GM11168 (cell line): ENCODE measurements at regions not wholly inside any gene's neighbourhood (a gene's known extent, or its start where the extent isn't known, plus 50 kb on each side); places are given as distances from the start of the nearest gene placed in this dataset.
"Not testable (repeated sequence)": the region's sequence is repeated elsewhere in the genome, so short reads cannot be mapped to it uniquely, and the experiment has no call there.

Source experiments
- in situ Hi-C: fragments of 300-500 bp; cut with MboI; formaldehyde crosslinking; loops from one replicate; pipeline ENCODE4 v1.12.0; 2022; ENCODE audit warnings: low sequenced_read_pairs; ENCODE audit not compliant: unreplicated experiment

DNA sequence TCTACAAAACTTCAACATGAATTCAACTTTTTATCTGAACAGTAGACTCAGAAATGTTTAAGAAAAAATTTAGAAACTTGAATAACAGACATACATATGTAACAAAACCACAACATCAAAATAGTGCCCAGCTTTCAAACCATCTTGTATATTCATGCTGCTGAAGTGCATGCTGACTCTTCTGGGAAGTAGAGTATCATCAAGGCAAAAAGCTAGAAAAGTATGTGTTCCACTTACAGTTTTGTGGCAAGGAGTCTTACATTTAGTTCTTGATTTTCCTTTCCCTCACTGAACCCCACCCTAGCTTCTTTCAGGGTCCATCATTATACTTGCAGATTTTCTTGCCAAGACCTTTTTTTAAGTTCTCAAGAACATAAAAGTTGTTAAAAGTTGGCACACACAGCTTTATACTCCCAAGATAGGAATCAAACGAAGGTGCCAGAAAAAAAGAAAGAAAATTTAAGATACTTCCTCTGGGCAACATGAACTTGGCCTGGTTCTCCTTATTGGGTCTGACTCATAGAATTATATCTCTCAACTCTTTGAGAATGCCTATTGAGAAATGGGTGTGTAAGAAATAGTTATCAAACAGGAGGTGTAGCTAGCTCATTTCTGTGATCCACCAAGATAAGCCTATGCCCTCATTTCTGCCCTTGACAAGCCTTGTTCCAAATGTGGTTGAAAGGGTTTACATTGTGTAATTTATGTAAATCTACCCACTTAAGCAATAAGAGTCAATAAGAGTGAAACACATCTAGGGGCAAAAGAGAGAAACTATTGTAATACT lies 667.6 kb upstream of the ACVR2A start:
- in situ Hi-C loops, result no loop called here

DNA sequence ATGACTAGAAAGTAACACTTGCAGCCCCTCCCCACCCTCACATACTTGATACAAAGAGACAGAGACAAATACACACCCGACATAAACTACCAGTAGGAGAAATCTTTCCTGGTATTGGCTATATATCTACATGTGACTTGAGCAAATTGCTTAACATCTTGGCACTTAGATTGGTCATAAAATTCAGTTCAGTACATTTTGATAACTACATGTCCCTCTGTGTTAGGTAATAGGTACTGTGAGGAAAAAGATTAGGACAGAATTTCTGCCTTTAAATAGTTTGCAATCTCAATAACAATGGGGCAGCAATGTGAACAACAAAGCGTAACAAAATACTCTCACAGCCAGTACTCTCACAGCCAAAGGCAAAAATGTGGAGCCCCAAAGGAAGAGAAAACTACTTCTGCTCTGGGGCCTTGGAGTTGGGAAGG lies 670.0 kb upstream of the ACVR2A start:
- in situ Hi-C loops, result no loop called here

DNA sequence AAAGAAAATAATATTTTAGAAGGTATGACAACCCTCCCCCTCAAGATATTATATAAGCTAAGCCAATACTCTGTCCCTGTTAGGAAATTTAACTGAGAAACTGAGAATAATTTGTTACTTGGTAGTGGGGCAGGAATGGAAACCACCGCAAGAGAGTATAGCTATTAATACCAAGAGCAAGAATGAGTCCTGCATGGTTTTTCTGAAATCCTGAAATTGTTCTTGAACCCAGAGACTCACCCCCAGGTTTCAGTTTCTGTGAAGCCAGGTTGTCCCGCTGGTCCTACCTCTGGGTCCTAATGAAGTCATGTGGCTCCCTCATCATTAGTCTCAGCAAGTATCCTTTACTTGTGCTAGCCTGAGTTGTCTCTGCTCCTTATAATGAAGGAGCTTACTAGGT lies 671.0 kb upstream of the ACVR2A start:
- in situ Hi-C loops, result no loop called here

DNA sequence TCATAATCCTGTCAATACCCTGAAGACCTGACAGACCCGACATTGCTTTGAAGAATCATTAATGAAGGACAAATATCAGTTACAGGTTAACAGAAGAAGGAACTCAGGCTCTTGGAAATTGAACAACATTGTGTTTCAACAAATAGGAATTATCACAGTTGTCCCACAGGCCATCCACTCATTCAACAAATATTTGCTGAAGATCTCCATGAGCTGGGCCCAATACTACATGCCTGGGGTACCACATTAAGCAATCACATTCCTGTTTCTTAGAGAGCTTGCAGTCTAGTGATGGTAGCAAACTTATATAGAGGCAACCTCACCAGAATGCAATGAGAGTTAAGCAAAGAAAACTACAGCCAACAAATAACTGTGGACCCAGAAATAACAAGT lies 671.6 kb upstream of the ACVR2A start:
- in situ Hi-C loops, result no loop called here

DNA sequence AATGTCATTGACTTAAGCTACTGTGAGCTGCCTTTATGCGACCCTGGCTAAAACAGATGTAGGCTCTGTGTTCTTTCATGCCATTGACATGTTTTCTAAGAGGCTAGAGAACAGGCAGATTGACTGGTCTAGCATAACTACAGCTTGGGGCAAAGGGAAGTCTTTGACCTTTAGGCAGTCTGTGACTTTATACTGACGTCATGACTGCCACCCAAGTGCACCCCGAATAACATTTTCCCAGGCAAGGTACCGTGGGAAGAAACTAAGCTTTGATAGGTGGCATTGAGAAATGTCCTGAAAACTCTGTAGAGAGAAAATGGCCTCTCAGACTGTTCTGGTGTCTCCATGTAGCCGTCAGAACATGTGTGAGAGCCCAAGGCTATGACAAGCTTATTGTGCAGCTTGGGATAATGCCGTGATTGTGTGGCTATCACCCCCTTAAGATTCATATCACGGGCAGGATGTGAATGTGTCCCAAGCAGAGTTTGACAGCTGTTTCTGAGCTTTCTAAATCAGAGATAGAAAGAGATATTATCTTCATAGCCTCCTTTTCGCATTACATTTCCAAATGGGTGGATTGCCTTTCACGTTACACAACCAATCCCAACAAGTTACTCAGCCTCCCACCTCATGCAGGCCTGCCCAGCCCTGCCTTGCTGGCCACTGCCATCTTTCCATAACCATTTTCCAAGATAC lies 672.2 kb upstream of the ACVR2A start:
- in situ Hi-C loops, result no loop called here

DNA sequence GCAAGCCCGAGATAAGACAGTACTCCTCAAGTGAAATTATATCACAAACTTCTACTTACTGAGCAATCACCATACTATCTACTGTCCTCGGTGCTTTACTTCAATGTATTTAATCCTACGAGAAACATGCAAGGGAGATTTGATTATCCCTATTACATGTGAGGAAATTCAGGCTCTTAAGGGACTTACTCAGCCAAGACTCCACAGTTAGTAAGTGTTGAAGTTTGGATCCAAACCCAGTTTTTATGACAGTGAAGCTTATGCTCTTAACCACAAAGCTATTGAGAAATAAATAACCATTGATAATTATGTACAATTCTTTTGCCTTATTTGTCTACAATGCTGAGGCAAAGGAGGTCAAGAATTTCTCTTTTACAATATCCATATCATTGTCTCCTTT lies 672.9 kb upstream of the ACVR2A start:
- in situ Hi-C loops, result no loop called here

DNA sequence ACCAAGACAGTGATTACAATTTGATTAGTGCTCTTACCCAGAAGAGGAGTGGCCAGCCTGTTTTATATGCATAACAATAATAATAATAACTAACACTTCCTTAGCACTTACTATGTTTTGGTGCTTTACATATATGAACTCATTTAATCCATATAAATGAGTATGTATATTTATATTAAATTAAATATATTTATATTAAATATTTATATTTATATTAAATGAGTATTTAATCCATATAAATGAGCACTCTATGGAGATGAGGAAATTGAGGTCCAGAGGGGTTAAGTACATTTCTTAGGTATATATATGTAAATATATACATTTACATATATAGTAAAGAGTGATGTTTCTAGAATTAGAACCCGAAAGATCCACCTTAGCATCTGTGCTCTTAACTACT lies 673.9 kb upstream of the ACVR2A start:
- in situ Hi-C loops, result no loop called here

DNA sequence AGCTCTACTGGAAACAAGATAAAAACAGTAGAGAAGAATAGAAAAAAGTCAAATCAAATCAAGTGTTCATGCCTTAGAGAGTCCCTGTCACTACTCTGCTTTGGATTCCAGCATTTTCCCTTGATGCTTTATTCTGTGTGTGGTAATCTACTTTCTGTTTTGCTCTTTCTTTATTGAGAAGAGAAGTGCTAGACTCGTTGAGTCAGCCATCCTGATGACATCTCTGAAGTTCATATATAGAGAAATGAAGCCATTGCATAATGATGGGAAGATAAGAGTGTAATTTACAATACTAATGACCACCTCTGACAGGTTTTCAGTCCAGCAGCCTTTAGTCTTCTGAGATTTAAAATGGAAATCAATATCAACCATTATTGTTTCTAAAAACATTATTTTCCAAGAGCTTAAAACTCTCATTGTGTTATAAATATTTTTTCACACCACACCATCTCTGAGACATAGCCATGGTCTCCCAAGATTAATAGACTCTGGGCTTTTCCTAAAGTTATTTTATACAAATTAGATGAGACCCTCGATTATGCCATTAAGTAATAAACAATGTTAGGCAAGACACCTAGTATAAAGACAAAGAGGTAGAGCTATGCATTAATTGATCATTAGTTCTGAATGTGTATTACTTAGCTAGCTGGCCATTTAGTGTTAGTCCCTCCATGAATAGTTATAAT lies 679.0 kb upstream of the ACVR2A start:
- in situ Hi-C loops, result no loop called here

DNA sequence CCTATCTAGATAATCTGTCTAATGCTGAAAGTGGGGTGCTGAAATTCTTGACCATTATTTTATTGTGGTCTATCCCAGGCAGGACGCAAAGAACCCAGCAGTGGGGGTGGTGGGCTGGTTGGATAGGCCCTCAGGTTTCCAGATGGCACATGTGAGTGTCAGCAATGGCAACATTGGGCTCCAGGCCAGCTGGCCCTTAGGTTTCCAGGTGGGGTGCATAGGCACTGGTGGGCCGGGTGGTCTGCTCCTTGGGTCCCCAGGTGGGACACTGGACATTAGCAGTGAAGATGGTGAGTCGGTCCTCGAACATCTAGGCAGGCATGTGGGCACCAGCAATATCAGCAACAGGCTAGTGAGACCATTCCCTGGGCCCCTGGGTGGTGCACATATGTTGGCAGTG lies 680.3 kb upstream of the ACVR2A start:
- in situ Hi-C loops, result no loop called here

DNA sequence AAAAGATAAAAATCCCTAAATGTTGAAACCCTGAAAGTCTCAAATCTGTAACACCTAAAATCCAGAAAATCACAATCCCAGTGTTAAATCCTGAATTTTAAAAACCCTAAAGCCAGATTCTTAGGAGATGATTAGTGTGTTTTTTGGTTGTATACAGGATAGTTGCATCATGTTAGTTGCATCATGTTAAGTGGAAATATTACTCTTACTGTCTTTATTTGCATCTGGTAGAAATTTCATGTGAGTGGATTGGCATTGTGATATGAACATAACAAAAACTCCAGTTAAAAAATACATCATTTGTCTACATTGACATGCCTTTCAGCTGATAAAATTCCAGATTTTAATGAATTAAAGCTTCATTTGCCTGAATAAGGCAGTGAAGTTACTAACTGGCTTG lies 683.1 kb upstream of the ACVR2A start:
- in situ Hi-C loops, result no loop called here

DNA sequence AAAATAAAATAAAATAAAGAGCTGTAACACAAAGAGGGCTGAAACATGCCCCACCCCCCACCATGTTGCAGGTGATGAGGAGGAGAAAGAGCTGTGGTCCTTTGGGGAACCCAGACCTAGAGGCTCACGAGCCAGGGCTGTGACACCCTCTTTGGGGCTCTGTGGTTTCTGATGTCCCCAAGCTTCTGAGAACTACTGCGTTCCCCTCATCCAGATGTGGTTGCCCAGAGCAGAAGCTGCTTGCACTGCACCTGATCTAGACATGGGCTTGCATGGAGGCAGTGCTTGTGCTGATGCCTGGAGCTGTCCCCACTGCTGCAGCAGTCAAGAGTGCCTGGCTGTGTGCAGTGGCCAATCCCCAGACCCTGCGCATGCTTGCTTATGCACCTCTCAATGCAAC lies 687.9 kb upstream of the ACVR2A start:
- in situ Hi-C loops, result no loop called here

DNA sequence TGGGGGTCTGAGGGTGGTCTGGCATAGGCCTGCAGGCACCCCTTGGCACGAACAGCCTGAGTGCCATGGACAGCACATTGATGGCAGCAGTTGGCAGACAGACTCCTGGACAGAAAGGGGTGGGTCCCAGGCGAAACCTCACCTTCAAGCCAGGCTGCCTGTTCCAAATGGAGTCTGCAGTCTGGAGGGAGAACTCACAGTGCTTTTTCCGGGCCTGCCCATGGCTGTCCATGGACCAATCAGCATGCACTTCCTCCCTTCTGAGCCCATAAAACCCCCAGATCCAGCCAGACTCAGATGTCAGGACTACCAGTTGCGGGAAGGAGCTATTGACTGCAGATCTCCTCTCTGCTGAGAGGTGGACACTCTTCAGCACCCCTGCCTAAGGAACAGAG lies 694.6 kb upstream of the ACVR2A start:
- in situ Hi-C loops, result no loop called here

DNA sequence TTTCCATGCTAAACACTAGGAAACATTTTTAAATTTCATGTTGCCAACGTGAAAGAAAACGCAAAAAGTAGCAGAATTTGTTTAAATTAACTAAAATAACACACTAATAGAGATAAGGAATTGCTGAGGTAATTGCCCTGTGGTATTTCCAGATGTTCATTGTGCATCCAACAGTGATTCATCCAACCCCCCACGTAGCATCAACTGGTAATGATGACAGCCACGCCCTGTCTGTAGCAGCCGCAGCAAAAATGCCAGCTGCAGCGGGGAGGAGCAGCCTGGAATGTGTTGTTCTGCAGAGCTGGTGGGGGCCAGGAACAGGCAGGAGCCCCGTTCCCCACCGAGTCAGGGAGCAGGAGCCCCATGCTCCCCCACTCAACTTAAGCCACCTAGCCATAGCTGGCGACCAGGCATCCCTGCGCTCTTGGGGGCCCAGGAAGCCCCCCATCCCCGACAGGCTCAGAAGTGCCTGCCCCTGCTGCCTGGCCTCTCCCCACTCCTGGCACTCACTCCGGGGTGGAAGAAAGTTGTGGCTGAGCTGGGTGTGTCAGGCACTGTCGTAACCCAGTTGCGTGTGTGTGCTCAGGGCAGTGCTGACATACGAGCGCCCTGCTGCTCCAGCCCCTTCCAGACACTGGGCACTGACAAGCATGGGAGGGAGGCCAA lies 695.1 kb upstream of the ACVR2A start:
- in situ Hi-C loops, result no loop called here

DNA sequence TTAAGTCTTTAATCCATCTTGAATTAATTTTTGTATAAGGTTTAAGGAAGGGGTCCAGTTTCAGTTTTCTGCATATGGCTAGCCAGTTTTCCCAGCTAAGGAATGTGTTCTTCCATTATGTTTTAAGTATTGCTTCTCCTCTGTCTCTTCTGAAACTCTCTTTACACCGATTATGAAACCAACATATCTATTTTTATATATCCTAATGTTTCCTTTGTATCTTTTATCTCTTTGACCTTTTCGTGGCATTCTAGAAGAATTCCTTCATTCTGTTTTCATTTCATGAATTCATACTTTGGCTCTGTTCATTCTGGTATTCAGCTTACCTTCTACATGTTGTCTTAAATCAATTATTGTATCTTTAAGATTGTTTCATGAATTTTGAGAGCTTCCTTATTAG lies 697.0 kb upstream of the ACVR2A start:
- in situ Hi-C loops, result no loop called here

DNA sequence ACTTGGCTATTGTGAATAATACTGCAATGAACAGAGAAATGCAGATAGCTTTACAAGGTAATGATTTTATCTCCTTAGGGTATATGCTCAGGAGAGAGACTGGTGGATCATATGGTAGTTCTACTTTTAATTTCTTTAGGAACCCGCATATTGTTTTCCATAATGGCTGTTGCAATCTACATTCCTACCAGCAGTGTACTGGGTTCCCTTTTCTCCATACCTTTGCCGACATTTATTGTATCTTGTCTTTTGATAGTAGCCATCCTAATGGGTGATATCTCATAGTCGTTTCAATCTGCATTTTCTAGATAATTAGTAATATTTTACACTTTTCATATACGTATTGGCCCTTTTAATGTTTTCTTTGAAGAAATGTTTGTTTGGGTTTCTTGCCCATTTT lies 702.9 kb upstream of the ACVR2A start:
- in situ Hi-C loops, result no loop called here

DNA sequence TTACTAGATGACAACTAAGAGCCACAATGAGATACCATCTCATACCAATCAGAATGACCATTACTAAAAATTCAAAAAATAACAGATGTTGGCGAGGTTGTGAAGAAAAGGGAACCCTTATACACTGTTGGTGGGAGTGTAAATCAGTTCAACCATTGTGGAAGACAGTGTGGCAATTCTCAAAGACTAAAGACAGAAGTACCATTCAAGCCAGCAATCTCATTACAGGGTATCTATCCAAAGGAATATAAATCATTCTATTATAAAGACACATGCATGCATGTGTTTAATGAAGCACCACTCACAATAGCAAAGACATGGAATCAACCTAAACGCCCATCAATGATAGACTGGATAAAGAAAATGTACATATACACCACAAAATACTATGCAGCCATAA lies 705.1 kb upstream of the ACVR2A start:
- in situ Hi-C loops, result not testable (repeated sequence)

DNA sequence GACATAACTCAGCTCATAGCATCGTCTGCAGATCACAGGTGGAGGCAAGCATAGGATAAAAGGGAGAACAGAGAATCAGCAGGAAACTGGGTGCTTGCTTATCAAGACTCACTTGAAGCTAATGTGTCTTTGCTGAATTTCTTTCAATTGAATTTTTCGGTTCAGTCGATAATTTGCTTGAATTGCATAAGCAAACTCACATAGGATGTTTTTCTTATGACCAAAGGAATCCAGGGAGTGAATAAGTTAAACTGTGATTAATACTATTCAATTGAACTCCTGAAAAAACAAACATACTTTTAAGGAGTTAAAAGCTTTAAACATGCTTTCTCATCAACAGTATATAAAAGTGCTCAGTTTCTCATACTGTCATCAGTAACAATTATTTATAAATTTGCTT lies 707.1 kb upstream of the ACVR2A start:
- in situ Hi-C loops, result no loop called here

DNA sequence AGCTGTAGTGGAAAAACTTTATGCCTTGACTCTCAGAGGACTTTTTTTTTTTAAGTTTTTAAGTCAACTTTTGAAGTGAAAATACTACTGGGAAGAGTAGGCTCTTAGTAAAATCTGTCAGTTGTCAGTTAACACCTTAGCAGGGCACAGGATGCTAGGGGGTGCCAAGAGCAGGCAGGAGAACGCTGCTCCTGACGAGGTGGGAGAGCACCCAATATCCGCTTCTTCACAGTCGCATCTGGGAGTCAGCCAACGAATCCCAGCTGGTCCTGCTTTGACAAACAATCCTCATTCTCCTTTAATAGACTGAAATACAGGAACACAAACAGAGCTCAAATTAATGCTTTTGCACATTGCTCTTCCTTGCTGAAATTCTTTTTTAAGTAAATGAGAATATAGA lies 709.5 kb upstream of the ACVR2A start:
- in situ Hi-C loops, result no loop called here

DNA sequence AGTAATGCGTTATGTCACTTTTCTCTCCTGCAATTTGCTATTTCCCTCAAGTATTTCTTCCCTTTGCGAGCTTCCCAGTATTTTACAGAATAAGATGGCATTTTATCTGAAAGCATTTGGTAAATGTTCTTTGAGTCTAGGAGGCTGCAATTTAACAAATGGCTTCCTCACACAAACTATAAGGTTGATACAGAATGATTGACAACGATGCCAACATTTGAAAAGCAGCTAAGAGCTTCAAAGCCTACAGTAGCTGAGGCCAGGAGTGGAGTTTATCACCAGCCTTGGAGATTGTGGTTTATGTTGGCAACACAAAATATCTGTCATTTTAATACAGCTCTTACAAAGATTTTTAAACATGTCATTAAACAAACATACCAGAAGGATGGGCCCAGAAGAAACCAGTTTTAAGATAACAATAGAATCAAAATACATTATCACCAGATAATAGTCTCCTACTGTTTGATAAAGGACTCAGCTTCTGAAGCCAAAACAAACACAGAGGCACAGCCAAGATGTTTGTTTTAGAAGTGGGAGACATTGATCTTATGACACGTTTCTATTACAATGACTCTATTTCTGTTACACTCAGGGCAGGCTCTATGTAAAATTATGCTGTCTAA lies 711.4 kb upstream of the ACVR2A start:
- in situ Hi-C loops, result no loop called here

DNA sequence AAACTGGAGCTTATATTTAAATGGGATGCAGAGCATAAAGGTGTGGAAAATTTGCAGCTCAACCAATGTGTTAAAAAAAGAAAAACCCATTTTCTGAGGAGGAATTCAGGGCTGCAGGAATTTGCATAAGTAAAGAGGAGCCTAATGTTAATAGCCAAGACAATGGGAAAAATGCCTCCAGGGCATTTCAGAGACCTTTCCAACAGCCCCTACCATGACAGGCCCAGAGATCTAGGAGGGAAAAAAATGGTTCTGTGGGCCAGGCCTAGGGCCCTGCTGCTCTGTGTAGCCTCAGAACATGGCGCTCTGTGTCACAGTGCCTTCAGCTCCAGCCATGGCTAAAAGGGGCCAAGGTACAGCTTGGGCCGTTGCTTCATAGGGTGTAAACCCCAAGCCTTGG lies 719.7 kb upstream of the ACVR2A start:
- in situ Hi-C loops, result no loop called here

DNA sequence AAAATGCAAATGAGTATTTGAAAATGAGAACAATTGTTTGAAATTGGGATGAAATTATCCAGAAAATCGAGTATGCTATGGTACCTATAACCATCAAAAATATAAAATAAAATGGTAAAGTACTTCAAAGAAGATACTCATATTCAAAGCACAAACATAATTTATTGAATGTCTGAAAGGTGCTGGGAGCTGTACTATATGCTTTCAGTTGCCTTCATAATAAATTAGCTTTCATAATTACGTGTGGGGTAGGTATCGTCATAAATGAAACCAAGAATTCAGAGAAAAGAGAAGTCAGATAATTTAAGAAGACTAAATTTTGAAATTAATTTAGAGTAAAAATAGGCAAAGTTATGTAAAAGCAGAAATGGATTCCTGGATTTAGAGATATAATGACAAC lies 721.9 kb upstream of the ACVR2A start:
- in situ Hi-C loops, result no loop called here
